Neural progenitor cell (in vitro differentiated cells): ENCODE measurements at regions not wholly inside any gene's neighbourhood (a gene's known extent, or its start where the extent isn't known, plus 50 kb on each side); places are given as distances from the start of the nearest gene placed in this dataset.

Experiments
- CTCF ChIP-seq: fragments of 200-600 bp; sonication (generic); IDR thresholded peaks from 2 replicates; pipeline ENCODE4 v1.5.1; 2017; ENCODE audit warnings: antibody characterized with exemption, mild to moderate bottlenecking
- EZH2 ChIP-seq: fragments of 200-600 bp; sonication (generic); IDR thresholded peaks from 2 replicates; pipeline ENCODE4 v1.6.1; 2017; ENCODE audit warnings: antibody characterized with exemption, mild to moderate bottlenecking, moderate library complexity

- TF ChIP-seq CTCF (no peak), EZH2 (no peak)
Measured at GRCh38 chr2:67974559-67975430, 88.0 kb downstream of the C1D start.
